NT2/D1 (cell line): ENCODE measurements at regions not wholly inside any gene's neighbourhood (a gene's known extent, or its start where the extent isn't known, plus 50 kb on each side); places are given as distances from the start of the nearest gene placed in this dataset.

Experiments used
- DNase-seq: peaks from one replicate; pipeline ENCODE4 v3.0.0-alpha.2; 2011; ENCODE audit warnings: low read depth, low spot score
- H3K27me3 ChIP-seq: 2 replicates; pipeline ENCODE4 v1.6.0; 2011; ENCODE audit warnings: mild to moderate bottlenecking; ENCODE audit not compliant: insufficient read length, insufficient read depth
- H3K36me3 ChIP-seq: 2 replicates; pipeline ENCODE4 v1.6.1; 2011; ENCODE audit warnings: mild to moderate bottlenecking, low read length, mixed read lengths; ENCODE audit not compliant: insufficient read depth, insufficient read length
- H3K4me1 ChIP-seq: 2 replicates; pipeline ENCODE4 v1.5.1; 2011; ENCODE audit not compliant: insufficient read depth, insufficient read length
- H3K4me3 ChIP-seq: 2 replicates; pipeline ENCODE4 v1.5.1; 2011; ENCODE audit warnings: low read depth; ENCODE audit not compliant: insufficient read length
- H3K9ac ChIP-seq: 2 replicates; pipeline ENCODE4 v1.6.0; 2011; ENCODE audit warnings: low read depth; ENCODE audit not compliant: insufficient read length
- H3K9me3 ChIP-seq: 2 replicates; pipeline ENCODE4 v1.5.1; 2011; ENCODE audit warnings: mild to moderate bottlenecking, low read length; ENCODE audit not compliant: insufficient read depth
- SUZ12 ChIP-seq: IDR thresholded peaks from 2 replicates; pipeline ENCODE4 v1.6.1; 2011; ENCODE audit not compliant: insufficient read length, insufficient read depth; ENCODE audit errors: extremely low read depth
- YY1 ChIP-seq: IDR thresholded peaks from 2 replicates; pipeline ENCODE4 v1.6.1; 2011; ENCODE audit not compliant: insufficient read length, insufficient read depth
- ZNF274 ChIP-seq: IDR thresholded peaks from 2 replicates; pipeline ENCODE4 v1.6.1; 2011; ENCODE audit warnings: mild to moderate bottlenecking, low read depth, low read length

DNA sequence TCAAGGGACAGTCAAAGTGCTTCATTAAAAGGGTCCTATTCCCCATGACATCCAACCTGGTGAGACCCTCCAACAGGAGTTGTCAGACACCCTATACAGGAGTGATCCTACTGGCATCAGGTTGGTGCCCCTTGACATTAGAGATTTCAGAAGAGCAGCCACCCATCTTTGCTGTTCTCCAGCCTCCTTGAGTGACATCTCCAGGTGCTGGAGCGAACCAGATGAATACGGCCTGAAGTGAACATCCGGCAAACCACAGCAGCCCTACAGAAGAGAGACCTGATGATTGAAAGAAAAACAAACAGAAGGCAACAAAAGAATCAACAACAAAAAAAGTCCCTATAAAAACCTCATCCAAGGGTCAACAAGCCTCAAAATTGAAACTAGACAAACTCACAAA, 146.1 kb upstream of the PBDC1 start:
- no peak for DNase-seq
- no peak overlapping the region for H3K9ac ChIP-seq
- TF ChIP-seq YY1 (no peak), ZNF274 (no peak), SUZ12 (no peak)
- no peak overlapping the region for H3K4me3 ChIP-seq
- H3K36me3 ChIP-seq = no peaks in the 10 kb centered on the region
- peaks cover 3% of the 10 kb centered on the region for H3K4me1 ChIP-seq
- H3K9me3 ChIP-seq = no peaks in the 10 kb centered on the region
- no peaks in the 10 kb centered on the region for H3K27me3 ChIP-seq

DNA sequence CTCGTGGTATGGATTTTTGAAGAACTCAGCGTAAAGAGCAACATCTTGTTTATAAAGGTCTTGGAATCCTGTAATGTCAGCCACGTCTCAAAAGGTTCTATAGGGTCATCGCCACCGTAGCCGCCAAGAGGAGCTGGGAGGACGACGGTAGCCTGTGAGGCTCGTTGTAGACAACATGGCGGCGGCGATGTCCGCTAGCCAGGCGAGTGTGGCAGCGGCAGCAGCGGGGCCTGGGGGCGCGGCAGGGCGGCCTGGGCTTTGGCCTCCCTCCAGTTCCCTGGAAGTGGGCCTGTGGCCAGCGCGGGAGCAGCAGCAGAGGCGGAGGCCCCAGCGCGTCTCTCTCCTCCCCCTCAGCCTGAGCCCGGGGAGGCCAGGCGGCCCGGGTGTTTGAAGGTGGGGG, 143.5 kb upstream of the PBDC1 start:
- no peak for DNase-seq

DNA sequence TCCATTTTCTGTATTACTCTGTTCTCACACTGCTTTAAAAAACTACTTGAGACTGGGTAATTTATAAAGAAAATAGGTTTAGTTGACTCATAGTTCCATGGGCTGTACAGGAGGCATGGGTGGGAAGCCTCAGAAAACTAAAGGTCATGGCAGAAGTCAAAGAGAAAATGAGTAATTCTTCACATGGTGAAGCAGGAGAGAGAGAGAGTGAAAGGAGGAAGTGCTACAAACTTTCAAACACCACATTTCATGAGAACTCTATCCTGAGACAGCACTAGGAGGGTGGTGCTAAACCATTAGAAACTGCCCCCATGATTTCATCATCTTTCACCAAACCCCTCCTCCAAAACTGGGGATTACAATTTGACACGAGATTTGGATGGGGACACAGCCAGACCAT, 108.0 kb upstream of the PBDC1 start:
- Histone ChIP-seq H3K4me1 (no peaks in the 10 kb centered on the region), H3K4me3 (no peak overlapping the region), H3K9ac (no peak overlapping the region), H3K36me3 (no peaks in the 10 kb centered on the region), H3K9me3 (no peaks in the 10 kb centered on the region; the same call in 1 of the 2 replicates), H3K27me3 (no peaks in the 10 kb centered on the region)
- TF ChIP-seq YY1 (no peak), SUZ12 (no peak), ZNF274 (no peak)
- DNase-seq = no peak

More for the DNA sequence above, 143.5 kb upstream of the PBDC1 start:
- H3K27me3 ChIP-seq = no peaks in the 10 kb centered on the region
- H3K9me3 ChIP-seq = no peaks in the 10 kb centered on the region
- H3K9ac ChIP-seq = no peak overlapping the region
- no peak overlapping the region for H3K4me3 ChIP-seq
- no peaks in the 10 kb centered on the region for H3K36me3 ChIP-seq
- H3K4me1 ChIP-seq = peaks cover 3% of the 10 kb centered on the region
- TF ChIP-seq SUZ12 (no peak), ZNF274 (no peak), YY1 (no peak)

DNA sequence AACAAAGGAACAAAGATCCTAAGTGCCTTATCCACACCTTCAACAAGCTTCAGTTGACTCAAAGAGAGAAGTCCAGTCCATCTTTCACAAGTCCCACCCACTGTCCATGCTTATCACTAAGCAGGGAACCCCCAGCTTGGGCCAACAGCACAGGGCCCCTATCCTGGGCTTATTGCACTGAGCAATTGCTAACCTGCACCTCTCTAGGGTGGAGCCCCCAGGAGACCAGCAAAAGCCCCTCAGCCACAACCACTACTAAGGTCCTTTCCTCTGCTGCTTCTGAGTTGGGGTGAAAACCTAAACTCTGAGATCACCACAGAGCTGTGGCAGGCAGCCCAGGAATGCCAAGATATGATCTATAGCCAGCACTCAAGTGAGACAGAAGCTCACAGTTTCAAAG, 96.7 kb upstream of the PBDC1 start:
- no peak for DNase-seq
- no peaks in the 10 kb centered on the region for H3K36me3 ChIP-seq
- H3K27me3 ChIP-seq = no peaks in the 10 kb centered on the region
- no peaks in the 10 kb centered on the region for H3K4me1 ChIP-seq
- no peak overlapping the region for H3K4me3 ChIP-seq
- H3K9ac ChIP-seq = no peak overlapping the region
- H3K9me3 ChIP-seq = no peaks in the 10 kb centered on the region
- TF ChIP-seq SUZ12 (no peak), YY1 (no peak), ZNF274 (no peak)

DNA sequence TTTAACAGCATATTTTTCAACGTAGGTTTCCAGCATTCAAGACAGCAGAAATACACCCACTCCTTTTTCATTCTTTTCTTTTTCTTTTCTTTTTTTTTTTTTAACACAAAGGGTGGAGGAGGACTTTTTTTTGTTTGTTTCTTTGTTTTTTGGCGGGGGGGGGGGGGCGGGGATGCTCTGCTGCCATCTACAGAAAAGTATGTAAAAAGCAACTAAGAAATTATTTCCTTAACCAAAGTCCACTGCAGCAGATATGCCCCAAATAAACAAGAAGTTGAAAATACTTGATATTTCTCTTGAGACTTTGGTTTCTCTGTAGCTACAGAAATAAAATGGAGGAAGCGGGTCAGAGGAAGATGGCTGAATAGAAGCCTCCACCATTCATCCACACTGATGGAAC, 63.2 kb upstream of the PBDC1 start:
- no peak overlapping the region for H3K4me3 ChIP-seq
- no peak overlapping the region for H3K9ac ChIP-seq
- no peaks in the 10 kb centered on the region for H3K9me3 ChIP-seq
- TF ChIP-seq ZNF274 (no peak), SUZ12 (no peak), YY1 (no peak)
- DNase-seq = peak; percentile 6
- no peaks in the 10 kb centered on the region for H3K36me3 ChIP-seq
- H3K27me3 ChIP-seq = no peaks in the 10 kb centered on the region
- no peaks in the 10 kb centered on the region for H3K4me1 ChIP-seq
